HG02759 (cell line): ENCODE measurements at regions not wholly inside any gene's neighbourhood (a gene's known extent, or its start where the extent isn't known, plus 50 kb on each side); places are given as distances from the start of the nearest gene placed in this dataset.

ENCODE experiments used
- ATAC-seq: cut with Tn5 transposase; IDR thresholded peaks from one replicate; pipeline ENCODE4 v1.9.1; 2021; ENCODE audit warnings: mild to moderate bottlenecking, moderate library complexity; ENCODE audit not compliant: unreplicated experiment

GRCh38 chr5:117681431-117682254 is 1107.0 kb upstream of the SEMA6A start:
- ATAC-seq: peak; percentile 61

- no peak for ATAC-seq
Measured at GRCh38 chr5:117680426-117680825, 1105.8 kb upstream of the SEMA6A start.

GRCh38 chr5:117679046-117679445 is 1104.4 kb upstream of the SEMA6A start:
- no peak for ATAC-seq

GRCh38 chr5:117675646-117676045 is 1101.0 kb upstream of the SEMA6A start:
- ATAC-seq: no peak

DNA sequence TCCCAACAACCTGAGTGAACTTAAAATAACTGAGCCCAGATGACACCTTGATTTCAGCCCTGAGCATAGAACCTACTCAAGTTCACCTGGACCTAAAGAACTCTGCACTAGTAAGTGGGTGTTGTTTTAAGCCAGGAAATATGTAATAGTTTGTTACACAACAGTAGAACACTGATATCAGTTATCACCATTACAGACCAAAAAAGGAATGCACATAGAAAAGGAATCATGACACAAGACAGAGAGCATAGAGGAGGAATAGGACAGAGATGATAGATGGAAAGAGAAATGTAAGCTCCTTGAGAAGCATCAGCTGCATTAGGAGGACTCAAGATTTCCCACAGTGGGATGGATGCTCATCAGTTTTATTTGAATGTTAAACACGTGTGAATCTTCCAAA is 1096.9 kb upstream of the SEMA6A start:
- ATAC-seq: no peak

- no peak for ATAC-seq
Measured at GRCh38 chr5:117667105-117667504, 1092.5 kb upstream of the SEMA6A start.

DNA sequence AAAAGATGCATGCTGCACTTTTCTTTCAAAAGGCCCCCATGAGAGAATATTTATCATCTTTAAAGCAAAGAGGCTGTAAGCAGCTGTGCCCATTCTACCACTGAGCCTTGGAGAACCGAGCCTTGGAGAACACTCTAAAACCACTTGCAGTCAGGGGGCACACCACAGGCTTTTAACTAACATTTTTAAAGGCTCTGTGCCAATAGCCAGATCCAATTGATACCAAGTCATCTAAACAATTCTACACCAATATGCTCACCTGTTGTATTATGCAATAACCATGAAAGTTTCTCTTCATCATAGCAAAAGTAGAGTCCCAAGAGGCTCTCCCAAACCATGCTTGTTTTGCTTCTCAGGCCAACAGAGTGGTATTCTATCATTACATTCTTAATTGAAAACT is 1090.5 kb upstream of the SEMA6A start:
- ATAC-seq: no peak

DNA sequence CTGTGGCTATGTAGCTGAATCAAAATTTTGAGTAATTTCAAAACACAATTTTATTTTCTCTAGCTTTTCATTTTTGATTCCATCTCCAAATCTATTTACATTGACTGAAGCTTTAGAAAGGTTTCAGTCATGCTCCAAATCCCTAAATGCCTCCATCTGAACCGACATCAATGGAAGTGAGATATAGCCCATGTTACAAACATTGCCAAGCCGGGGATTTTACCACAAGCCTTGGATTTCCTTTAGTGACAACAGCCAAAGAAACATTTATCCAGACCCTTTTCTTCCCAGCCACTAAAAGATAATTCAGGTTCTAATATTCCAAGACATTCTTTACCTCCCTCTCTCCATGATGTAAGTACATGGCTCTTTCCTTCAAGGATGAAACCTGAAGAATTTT is 1087.7 kb upstream of the SEMA6A start:
- ATAC-seq: no peak

GRCh38 chr5:117657541-117657940 is 1082.9 kb upstream of the SEMA6A start:
- no peak for ATAC-seq

GRCh38 chr5:117652958-117653280 is 1078.3 kb upstream of the SEMA6A start:
- ATAC-seq: no peak

GRCh38 chr5:117652036-117652957 is 1077.7 kb upstream of the SEMA6A start:
- ATAC-seq: no peak

GRCh38 chr5:117649821-117650220 is 1075.2 kb upstream of the SEMA6A start:
- no peak for ATAC-seq

GRCh38 chr5:117645400-117645799 is 1070.8 kb upstream of the SEMA6A start:
- ATAC-seq: no peak

DNA sequence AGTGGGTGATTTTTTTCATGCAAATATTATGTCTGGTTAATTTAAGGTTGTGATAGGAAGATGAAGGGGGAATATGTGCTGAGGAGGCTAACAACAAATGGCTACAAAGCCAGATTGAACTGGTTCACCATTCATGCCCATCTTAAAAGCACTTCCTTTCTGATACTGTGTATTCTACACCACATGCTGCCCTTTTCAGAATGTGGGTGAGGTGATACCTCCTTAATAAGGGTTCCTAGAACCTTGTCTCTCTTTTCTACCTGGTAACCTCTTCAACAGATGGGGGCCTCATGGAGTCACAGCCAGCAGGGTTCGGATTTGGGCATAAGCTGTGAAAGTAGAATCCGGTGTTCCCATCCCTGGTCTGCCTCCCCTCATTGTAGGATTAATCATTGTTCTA is 1064.0 kb upstream of the SEMA6A start:
- ATAC-seq: no peak

DNA sequence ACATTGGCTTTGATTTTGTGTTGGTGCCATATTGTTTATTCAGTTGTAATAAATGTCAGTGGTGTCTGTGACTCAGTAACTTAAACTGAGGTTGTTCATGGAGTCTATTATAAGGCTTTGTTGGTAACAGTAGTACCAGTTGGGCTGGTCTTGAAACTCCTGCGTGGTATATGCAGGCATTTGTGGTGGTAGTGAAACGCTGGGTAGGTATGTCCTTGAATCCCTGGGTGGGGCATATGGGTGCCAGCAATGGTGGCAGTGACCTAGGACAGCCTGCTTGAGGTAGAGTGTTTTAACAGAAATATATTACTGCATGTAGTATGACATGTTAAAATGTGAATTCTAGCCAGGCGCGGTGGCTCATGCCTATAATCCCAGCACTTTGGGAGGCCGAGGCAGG is 1058.5 kb upstream of the SEMA6A start:
- ATAC-seq: no peak

GRCh38 chr5:117624201-117624600 is 1049.6 kb upstream of the SEMA6A start:
- ATAC-seq: no peak

DNA sequence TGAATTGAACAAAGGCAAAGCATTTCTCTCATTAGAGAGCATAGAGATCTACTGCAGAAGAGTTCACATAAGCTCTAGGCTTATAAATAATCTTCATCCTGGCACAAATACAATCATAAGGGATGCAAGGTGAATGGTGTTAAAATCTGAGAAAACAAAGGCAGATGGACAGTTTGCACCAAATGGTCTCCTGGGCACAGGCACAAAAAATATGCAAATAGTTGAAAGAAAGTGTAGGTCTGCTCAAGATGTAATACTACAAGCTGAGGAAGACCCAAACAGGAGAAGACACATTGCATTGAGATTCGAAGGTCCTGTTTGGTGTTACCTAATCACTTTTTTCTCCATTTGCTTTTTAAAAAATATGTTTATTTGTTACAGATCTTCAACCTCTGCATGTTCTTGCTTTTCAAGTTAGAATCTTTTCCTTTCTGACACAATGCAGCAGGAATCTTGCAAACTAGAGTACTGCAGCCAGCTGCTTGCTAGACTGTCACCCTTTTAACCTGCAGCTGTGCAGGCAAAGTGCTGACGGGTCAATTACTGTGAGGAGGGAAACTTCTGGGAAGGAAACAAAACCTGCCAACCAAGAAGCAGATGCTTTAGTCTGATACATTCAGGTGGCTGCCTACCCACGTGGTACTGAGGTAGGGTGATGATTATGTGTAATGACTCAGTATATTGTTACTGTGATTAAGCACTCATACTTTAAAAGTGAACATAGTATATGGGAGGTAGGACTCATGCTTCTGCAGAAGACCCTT is 1048.6 kb upstream of the SEMA6A start:
- ATAC-seq: no peak

DNA sequence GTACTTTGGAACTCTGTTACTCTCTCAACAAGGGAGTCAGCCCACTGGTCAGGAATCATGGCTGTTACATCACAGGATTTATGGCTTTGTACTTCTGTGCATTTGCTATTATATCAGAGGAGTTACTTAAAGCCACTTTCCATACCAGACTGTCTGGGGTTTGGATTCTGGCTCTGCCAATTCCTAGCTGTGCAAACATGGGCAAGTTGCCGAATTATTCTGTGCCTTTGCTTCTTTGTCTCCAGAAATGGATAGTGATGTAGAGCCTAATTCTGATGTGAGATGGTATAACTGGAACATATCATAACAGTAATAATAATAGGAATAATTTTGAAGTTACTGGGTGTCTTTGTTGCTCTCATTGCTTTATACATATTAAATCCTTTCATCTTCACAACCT is 1047.3 kb upstream of the SEMA6A start:
- ATAC-seq: no peak

GRCh38 chr5:117615226-117615625 is 1040.6 kb upstream of the SEMA6A start:
- no peak for ATAC-seq

DNA sequence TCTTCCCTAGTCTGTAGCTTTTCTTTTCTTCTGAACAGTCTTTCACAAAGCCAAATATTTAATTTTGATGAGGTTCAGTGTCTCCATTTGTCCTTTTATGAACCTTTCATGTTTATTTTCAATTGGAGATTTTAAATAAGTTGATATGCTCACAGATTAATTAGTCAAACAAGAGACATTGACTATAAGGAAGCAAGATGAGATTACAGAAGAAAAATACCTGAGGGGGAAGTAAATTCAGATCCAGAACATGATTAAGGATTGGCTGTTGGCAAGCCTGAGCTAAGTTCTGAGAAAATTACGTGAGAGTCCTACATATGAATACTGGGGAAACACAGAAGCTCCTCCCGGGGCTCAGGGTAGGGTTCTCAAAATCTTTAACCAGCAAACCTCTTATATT is 1039.8 kb upstream of the SEMA6A start:
- ATAC-seq: no peak

DNA sequence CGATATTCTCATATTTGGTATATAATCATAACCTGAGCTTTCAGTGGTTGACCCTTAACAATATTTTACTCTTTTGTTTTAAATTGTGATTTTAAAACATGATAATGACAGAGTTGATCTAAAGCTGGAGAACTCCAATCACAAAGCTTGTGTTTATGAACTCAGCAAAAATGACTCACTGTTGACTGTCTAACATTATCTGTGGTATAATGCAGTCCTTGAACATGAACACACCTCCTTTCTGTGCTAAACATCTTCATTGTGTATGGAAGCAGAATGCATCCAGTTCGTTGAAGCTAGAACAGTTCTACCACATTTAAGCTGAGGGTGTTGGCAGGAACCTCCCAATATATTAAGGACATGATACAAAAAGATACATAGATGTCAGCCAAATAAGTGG is 1030.2 kb upstream of the SEMA6A start:
- ATAC-seq: no peak
